ENCODE measurements at regions not wholly inside any gene's neighbourhood (a gene's known extent, or its start where the extent isn't known, plus 50 kb on each side); places are given as distances from the start of the nearest gene placed in this dataset.

- DNase-seq (no peak), ATAC-seq (ENCODE audit: insufficient read depth, low FRiP score) (no peak)
- TF ChIP-seq CTCF (IDR thresholded peaks at IDR 0.05; ENCODE audit: control extremely low read depth, extremely low read depth), result no peak
- H3K36me3 ChIP-seq (ENCODE audit: control insufficient read depth in 4 of 4, insufficient read depth in 4 of 4, low read length in 4 of 4), result no peaks in the 10 kb centered on the region
- H3K9me3 ChIP-seq (ENCODE audit: control insufficient read depth in 4 of 4, insufficient read depth in 3 of 4, low read length in 3 of 4), result no peaks in the 10 kb centered on the region
- H3K4me3 ChIP-seq, result no peak overlapping the region
- WGBS, 2 donors, result 92 to 93% methylated on average over 1 of the region's 1 CpG
- H3K27ac ChIP-seq (ENCODE audit: low read depth in 1 of 2, low read length in 1 of 2), result no peak overlapping the region
- no peaks in the 10 kb centered on the region for H3K27me3 ChIP-seq (ENCODE audit: control insufficient read depth in 3 of 3, insufficient read depth in 3 of 3, low read length in 2 of 3)
- no peak overlapping the region for H3K9ac ChIP-seq (ENCODE audit: insufficient read depth in 1 of 2, low read length in 2 of 2)
- no peaks in the 10 kb centered on the region for H3K4me1 ChIP-seq (ENCODE audit: control insufficient read depth in 5 of 5, insufficient read depth in 5 of 5, low read length in 5 of 5)
Observed at GRCh38 chr5:19319252-19319651, 668.7 kb downstream of the CDH18 start.

DNA sequence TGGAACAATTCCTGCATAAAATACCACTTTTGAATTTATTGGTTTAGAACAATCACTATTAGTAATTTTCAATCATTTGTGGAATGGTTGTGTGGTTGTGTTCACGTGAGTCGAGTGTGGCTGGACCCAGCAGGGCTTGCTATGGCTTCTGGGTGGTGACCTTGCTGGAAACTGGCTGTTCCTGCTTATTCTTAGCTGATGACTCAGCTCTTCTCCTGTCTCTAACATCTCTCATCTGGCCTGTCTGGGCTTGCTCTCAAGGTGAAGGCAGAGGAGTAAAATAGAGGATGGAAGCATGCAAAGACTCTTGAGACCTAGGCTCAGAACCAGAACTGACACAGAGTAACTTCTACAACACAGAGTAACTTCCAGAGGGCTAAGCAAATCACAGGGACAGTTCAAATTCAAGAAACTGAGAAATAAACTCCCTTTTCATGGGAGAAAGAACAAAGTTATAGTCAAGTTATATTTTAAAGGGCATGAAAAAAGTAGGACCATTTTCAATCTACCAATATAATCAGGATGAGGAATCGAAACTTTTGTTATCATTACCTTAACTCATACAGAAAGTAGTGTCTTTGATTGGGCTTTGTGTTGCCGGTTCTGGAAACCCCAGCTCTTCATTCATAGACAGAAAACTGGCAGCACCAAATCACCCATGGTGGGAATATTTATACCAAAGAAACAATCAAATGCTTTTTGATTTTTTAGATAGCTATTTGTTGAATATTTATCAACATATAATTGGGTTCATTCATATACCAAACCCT, 665.1 kb downstream of the CDH18 start:
- ATAC-seq (ENCODE audit: insufficient read depth, low FRiP score) (no peak), DNase-seq (no peak)
- Histone ChIP-seq H3K9ac (ENCODE audit: insufficient read depth in 1 of 2, low read length in 2 of 2) (no peak overlapping the region), H3K4me3 (no peak overlapping the region), H3K4me1 (ENCODE audit: control insufficient read depth in 5 of 5, insufficient read depth in 5 of 5, low read length in 5 of 5) (no peaks in the 10 kb centered on the region), H3K27me3 (ENCODE audit: control insufficient read depth in 3 of 3, insufficient read depth in 3 of 3, low read length in 2 of 3) (no peaks in the 10 kb centered on the region), H3K27ac (ENCODE audit: low read depth in 1 of 2, low read length in 1 of 2) (no peak overlapping the region), H3K9me3 (ENCODE audit: control insufficient read depth in 4 of 4, insufficient read depth in 3 of 4, low read length in 3 of 4) (no peaks in the 10 kb centered on the region), H3K36me3 (ENCODE audit: control insufficient read depth in 4 of 4, insufficient read depth in 4 of 4, low read length in 4 of 4) (no peaks in the 10 kb centered on the region)
- TF ChIP-seq CTCF (IDR thresholded peaks at IDR 0.05; ENCODE audit: control extremely low read depth, extremely low read depth), result no peak
- WGBS, 2 donors, result 71 to 81% methylated on average over 4 of the region's 4 CpGs

DNA sequence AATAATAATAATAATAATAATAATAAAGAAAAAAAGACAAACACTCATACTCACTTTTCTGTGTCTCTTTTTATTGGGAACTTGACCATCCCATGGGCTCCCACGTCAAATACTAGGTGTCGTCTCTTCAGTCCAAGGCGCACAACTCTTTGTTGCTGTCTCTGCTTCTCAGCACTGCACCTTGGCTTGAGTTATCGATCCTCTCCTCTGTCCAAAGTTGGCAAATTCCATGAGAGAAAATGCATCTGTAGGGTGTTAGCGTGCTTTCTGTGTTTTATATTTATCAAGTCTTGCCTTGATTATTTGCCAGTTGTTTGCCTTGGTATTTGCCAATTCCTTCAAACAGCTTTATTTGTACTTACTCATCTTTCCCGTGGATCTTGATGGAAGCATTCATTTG, 653.7 kb downstream of the CDH18 start:
- Histone ChIP-seq H3K27me3 (ENCODE audit: control insufficient read depth in 3 of 3, insufficient read depth in 3 of 3, low read length in 2 of 3) (no peaks in the 10 kb centered on the region), H3K9ac (ENCODE audit: insufficient read depth in 1 of 2, low read length in 2 of 2) (no peak overlapping the region), H3K9me3 (ENCODE audit: control insufficient read depth in 4 of 4, insufficient read depth in 3 of 4, low read length in 3 of 4) (peaks cover 0 to 2% (median 1%) of the 10 kb centered on the region in 4 donors), H3K27ac (ENCODE audit: low read depth in 1 of 2, low read length in 1 of 2) (no peak overlapping the region), H3K36me3 (ENCODE audit: control insufficient read depth in 4 of 4, insufficient read depth in 4 of 4, low read length in 4 of 4) (no peaks in the 10 kb centered on the region), H3K4me1 (ENCODE audit: control insufficient read depth in 5 of 5, insufficient read depth in 5 of 5, low read length in 5 of 5) (no peaks in the 10 kb centered on the region), H3K4me3 (no peak overlapping the region)
- DNase-seq, result no peak
- 71 to 72% methylated on average over 6 of the region's 6 CpGs for WGBS, 2 donors
- TF ChIP-seq CTCF (IDR thresholded peaks at IDR 0.05; ENCODE audit: control extremely low read depth, extremely low read depth), result no peak
- ATAC-seq (ENCODE audit: insufficient read depth, low FRiP score), result no peak

DNA sequence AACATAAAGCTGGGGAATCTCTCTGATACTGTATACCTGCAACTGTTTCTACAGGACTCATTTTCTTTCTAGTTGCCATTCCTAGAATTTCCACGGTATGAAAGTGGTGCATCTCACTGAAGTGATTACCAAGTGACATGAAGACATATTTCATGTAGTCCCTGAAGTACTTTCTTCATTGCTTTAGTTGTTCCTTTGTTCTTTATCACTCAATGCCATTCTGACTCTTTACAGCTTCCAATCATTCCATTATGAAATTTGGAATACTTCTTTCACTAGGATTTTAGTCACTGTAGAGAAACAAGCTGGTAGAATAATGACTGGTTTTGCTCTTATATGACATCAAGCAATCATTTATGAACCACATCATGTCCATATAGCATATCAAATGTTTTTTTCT, 645.1 kb downstream of the CDH18 start:
- no peak overlapping the region for H3K4me3 ChIP-seq
- 66 to 85% methylated on average over 1 of the region's 1 CpG for WGBS, 2 donors
- H3K9ac ChIP-seq (ENCODE audit: insufficient read depth in 1 of 2, low read length in 2 of 2), result no peak overlapping the region
- no peak overlapping the region for H3K27ac ChIP-seq (ENCODE audit: low read depth in 1 of 2, low read length in 1 of 2)
- DNase-seq (no peak), ATAC-seq (ENCODE audit: insufficient read depth, low FRiP score) (no peak)
- H3K27me3 ChIP-seq (ENCODE audit: control insufficient read depth in 3 of 3, insufficient read depth in 3 of 3, low read length in 2 of 3), result no peaks in the 10 kb centered on the region
- H3K36me3 ChIP-seq (ENCODE audit: control insufficient read depth in 4 of 4, insufficient read depth in 4 of 4, low read length in 4 of 4), result no peaks in the 10 kb centered on the region
- TF ChIP-seq CTCF (IDR thresholded peaks at IDR 0.05; ENCODE audit: control extremely low read depth, extremely low read depth), result no peak
- H3K4me1 ChIP-seq (ENCODE audit: control insufficient read depth in 5 of 5, insufficient read depth in 5 of 5, low read length in 5 of 5), result no peaks in the 10 kb centered on the region
- peaks cover 0 to 7% (median 3%) of the 10 kb centered on the region in 4 donors for H3K9me3 ChIP-seq (ENCODE audit: control insufficient read depth in 4 of 4, insufficient read depth in 3 of 4, low read length in 3 of 4)
